Fibroblast of mammary gland (primary cell): ENCODE measurements at regions not wholly inside any gene's neighbourhood (a gene's known extent, or its start where the extent isn't known, plus 50 kb on each side); places are given as distances from the start of the nearest gene placed in this dataset.

Experiments
- DNase-seq: peaks from one replicate; pipeline ENCODE4 v3.0.0-alpha.2; 2010; ENCODE audit warnings: low read depth
- H3K4me3 ChIP-seq: 2 replicates; pipeline ENCODE4 v1.5.1; 2011; ENCODE audit warnings: low read depth, mild to moderate bottlenecking, low read length, moderate library complexity; ENCODE audit not compliant: control insufficient read depth
- CTCF ChIP-seq: conservative IDR thresholded peaks from 2 replicates; pipeline ENCODE4 v1.5.1; 2011; ENCODE audit warnings: low read depth, low read length, inconsistent platforms; ENCODE audit not compliant: control insufficient read depth, insufficient read depth

GRCh38 chr7:157077986-157078644 is 60.6 kb upstream of the UBE3C start:
- no peak for DNase-seq
- H3K4me3 ChIP-seq = no peak overlapping the region

GRCh38 chr7:157079116-157079515 is 59.6 kb upstream of the UBE3C start:
- no peak for TF ChIP-seq CTCF
- DNase-seq = no peak
- H3K4me3 ChIP-seq = no peak overlapping the region

More at GRCh38 chr7:157077986-157078644, 60.6 kb upstream of the UBE3C start:
- TF ChIP-seq CTCF = no peak

- peak; percentile 17 for DNase-seq
- TF ChIP-seq CTCF = no peak
- no peak overlapping the region for H3K4me3 ChIP-seq
These were observed 58.5 kb upstream of the UBE3C start for GRCh38 chr7:157080111-157080730.

GRCh38 chr7:157086508-157087187 is 52.1 kb upstream of the UBE3C start:
- TF ChIP-seq CTCF = no peak
- no peak for DNase-seq
- H3K4me3 ChIP-seq = no peak overlapping the region

GRCh38 chr7:157087646-157088045 is 51.1 kb upstream of the UBE3C start:
- DNase-seq = no peak
- no peak overlapping the region for H3K4me3 ChIP-seq
- no peak for TF ChIP-seq CTCF

- TF ChIP-seq CTCF = no peak
- DNase-seq = no peak
- no peak overlapping the region for H3K4me3 ChIP-seq
These were observed 50.6 kb upstream of the UBE3C start for GRCh38 chr7:157088136-157088535.
